Activated naive CD4-positive, alpha-beta T cell treated with Interleukin-2 at 50 U/mL for 16 hours (primary cell): ENCODE measurements at regions not wholly inside any gene's neighbourhood (a gene's known extent, or its start where the extent isn't known, plus 50 kb on each side); places are given as distances from the start of the nearest gene placed in this dataset.

Experiments used
- DNase-seq: peaks from one replicate; pipeline ENCODE4 v3.0.0-alpha.2; 2020

DNA sequence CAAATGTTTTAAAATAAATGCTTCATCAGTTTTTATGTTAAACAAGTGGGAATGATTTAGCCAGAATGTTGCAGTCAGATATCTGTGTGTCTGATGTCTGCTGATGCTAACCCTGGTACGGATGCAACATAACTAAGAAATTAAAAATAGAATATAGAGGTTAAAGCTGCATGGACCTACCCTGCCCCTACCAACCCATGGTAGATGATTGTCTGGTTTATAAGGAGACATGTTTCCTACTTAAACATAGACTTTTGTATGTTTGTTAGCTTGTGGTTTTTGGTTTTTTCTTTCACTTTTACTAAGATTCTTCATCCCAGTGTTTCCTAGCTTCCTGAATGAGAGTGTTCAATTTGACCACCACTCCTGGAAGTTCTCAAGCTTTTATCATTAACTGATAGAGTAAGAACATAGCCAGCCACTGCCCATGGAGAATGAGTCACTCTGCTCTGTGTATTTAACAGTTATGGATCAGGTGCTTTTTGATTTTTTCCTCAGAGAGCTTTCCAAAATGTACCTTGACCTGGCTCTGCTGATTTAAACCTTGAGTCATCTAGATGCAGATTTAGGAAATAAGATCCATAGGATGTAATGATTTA, 70.7 kb upstream of the VEPH1 start:
- no peak for DNase-seq

DNA sequence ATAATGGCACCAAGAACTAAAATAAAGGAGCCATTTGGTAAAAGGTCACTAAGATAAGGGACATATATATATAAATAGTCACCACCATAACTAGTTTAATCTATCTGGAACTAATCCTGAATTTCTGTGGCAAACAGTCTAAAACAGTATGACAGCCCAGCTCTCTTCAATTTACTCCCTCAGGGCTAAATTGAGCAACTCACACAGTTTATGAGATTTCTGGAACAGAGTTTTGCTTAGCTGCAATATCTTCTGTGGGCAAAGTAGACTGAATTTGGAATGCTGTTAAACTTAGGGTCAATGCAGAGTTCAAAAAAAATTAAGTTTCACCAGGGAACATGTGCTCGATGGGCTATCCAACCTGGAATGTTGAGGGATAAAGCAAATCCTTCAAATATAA, 70.1 kb upstream of the VEPH1 start:
- no peak for DNase-seq

DNA sequence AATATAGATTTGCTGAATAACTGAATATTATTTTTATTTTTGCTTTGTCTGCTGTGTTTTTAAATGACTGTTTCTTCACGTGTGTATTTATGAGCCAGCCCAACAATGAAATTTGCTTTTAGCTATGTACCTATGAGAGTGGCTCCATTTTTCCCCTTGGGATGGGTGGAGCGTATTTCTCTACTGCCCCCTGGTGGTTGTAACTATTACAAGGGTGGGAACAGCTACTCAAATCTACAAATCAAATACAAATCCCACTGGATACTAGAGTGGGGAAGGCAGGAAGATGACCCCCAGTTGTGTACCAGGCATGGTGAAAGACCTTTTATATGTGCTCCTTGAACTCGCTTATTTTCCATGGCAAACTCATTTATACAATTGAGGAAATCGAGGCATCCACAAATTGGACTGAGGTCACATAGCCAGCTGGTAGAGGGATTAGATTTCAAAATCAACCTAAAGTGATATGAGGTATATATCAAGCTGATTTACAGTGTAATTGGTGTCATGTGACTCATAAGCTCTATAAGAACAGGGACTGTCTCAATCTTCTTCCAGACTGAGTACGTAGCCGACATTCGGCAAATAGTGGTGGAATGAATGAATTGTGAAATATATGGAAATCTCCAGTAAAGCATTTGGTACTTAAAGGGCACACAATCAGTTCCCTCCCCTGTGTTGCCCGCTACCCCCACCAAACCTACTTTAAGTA, 69.5 kb upstream of the VEPH1 start:
- no peak for DNase-seq

DNA sequence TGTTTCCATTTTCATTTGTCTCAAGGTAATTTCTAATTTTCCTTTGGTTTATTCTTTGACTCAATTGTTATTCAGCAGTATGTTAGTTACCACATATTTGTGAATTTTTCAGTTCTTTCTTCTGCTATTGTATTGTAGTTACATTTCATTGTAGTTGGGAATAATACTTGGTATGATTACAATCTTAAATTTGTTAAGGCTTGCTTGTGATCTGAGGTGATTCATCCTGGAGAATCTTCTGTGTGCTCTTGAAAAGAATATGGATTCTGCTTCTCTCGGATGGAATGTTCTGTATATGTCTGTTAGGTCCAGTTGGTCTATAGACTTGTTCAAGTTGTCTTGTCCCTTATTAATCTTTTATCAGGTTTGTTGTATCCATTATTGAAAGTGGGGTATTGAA, 63.4 kb upstream of the VEPH1 start:
- no peak for DNase-seq

DNA sequence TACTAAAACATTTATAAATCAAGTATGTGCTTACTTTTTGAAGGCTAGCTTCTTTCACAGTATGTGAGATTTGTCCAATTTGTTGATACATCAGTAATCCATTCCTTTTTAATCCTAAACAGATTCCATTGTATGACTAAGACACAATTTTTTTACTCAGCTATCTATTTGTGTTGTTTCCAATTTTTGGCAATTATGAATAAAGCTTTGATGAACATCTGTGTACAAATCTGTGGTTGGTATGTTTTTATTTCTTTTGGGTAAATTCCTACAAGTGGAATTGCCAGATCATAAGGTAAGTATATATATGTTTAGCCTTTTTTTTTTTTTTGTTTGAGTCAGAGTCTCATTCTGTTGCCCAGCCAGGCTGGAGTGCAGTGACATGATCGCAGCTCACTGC, 56.2 kb upstream of the VEPH1 start:
- no peak for DNase-seq
